Left ventricle myocardium inferior (tissue), 1 donor: ENCODE measurements at regions not wholly inside any gene's neighbourhood (a gene's known extent, or its start where the extent isn't known, plus 50 kb on each side); places are given as distances from the start of the nearest gene placed in this dataset.

Experiments
- DNase-seq: peaks from one replicate; pipeline ENCODE4 v3.0.0-alpha.2; 2020
- H3K27ac ChIP-seq: fragments of 200-600 bp; replicated peaks from 2 replicates; pipeline ENCODE4 v1.8.0; 2021
- H3K27me3 ChIP-seq: fragments of 200-600 bp; 2 replicates; pipeline ENCODE4 v1.8.0; 2021; ENCODE audit warnings: low read depth
- H3K36me3 ChIP-seq: fragments of 200-600 bp; 2 replicates; pipeline ENCODE4 v1.8.0; 2021
- H3K4me1 ChIP-seq: fragments of 200-600 bp; 2 replicates; pipeline ENCODE4 v1.8.0; 2021
- H3K4me3 ChIP-seq: fragments of 200-600 bp; 2 replicates; pipeline ENCODE4 v1.8.0; 2021; ENCODE audit warnings: mild to moderate bottlenecking, moderate library complexity
- H3K9me3 ChIP-seq: fragments of 200-600 bp; replicated peaks from 2 replicates; pipeline ENCODE4 v1.8.0; 2021
- intact Hi-C: fragments of 100-400 bp; cut with micrococcal nuclease; formaldehyde crosslinking; loops from one replicate; pipeline ENCODE4 v1.11.0; 2022
- TF ChIP-seq, protein P1 (sequence below): fragments of 200-600 bp; IDR thresholded peaks from 2 replicates; pipeline ENCODE4 v1.8.0; 2021; ENCODE audit warnings: antibody characterized with exemption, mild to moderate bottlenecking, borderline replicate concordance
- donor health status: DM: no; HTN: yes; CAD: no; lungs with severe emphysema.

DNA sequence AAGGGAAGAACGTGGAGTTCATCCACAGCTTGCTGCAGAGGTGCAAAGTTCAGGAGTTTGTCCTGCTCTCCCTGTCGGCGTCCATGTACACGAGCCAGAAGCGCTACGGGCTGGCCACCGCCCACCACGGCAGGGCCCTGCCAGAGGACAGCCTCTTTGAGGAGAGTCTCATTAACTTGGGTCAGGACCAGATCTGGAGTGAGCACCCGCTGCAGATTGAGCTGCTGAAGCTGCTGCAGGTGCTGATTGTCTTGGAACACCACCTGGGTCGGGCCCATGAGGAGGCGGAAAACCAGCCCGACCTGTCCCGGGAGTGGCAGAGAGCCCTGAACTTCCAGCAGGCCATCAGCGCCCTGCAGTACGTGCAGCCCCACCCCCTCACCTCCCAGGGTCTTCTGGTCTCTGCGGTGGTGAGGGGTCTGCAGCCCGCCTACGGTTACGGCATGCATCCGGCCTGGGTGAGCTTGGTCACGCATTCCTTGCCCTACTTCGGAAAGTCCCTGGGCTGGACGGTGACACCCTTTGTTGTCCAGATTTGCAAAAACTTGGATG is 73.8 kb upstream of the MORC3 start:
- H3K4me1 ChIP-seq = peaks cover 6% of the 10 kb centered on the region
- H3K27me3 ChIP-seq = no peaks in the 10 kb centered on the region
- intact Hi-C loops = no loop called here
- TF ChIP-seq, protein P1, sequence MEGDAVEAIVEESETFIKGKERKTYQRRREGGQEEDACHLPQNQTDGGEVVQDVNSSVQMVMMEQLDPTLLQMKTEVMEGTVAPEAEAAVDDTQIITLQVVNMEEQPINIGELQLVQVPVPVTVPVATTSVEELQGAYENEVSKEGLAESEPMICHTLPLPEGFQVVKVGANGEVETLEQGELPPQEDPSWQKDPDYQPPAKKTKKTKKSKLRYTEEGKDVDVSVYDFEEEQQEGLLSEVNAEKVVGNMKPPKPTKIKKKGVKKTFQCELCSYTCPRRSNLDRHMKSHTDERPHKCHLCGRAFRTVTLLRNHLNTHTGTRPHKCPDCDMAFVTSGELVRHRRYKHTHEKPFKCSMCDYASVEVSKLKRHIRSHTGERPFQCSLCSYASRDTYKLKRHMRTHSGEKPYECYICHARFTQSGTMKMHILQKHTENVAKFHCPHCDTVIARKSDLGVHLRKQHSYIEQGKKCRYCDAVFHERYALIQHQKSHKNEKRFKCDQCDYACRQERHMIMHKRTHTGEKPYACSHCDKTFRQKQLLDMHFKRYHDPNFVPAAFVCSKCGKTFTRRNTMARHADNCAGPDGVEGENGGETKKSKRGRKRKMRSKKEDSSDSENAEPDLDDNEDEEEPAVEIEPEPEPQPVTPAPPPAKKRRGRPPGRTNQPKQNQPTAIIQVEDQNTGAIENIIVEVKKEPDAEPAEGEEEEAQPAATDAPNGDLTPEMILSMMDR = no peak
- H3K27ac ChIP-seq = no peak overlapping the region
- no peaks in the 10 kb centered on the region for H3K9me3 ChIP-seq
- peaks cover 71% of the 10 kb centered on the region for H3K36me3 ChIP-seq
- no peak for DNase-seq
- no peak overlapping the region for H3K4me3 ChIP-seq

DNA sequence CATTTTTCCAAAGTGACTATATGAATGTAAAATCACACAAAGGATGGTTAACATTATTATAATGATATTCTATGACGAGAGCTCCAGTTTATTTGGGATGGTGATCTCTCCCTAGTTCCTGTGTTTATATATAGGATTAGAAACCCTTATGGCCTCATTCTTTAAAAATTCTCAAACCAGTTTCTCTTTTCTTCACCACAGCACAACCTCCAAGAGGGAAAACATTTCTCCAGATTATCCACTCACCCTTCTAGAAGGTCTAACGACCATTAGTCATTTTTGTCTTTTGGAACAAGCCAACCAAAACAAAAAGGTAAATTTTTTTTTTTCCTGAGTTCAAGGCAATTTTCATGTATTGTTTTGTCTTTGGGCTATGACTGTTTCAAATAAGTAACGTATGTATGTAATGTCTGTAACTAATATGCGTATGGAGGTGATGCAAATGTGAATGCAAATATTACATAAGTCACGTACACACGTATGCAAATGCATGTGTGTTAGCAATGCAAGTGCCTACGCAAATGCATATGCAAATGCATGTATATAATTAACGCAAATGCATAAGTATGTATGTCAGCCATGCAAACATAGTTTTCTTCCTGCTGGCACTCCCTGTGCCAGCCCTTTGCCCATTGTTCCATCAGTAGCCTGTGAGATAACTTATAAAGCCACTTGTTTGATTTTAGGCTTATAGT is 72.5 kb upstream of the MORC3 start:
- Histone ChIP-seq H3K27ac (no peak overlapping the region), H3K36me3 (peaks cover 84% of the 10 kb centered on the region), H3K4me1 (peaks cover 6% of the 10 kb centered on the region), H3K27me3 (no peaks in the 10 kb centered on the region), H3K9me3 (no peaks in the 10 kb centered on the region), H3K4me3 (no peak overlapping the region)
- intact Hi-C loops = no loop called here
- no peak for DNase-seq
- TF ChIP-seq, protein P1 = no peak

DNA sequence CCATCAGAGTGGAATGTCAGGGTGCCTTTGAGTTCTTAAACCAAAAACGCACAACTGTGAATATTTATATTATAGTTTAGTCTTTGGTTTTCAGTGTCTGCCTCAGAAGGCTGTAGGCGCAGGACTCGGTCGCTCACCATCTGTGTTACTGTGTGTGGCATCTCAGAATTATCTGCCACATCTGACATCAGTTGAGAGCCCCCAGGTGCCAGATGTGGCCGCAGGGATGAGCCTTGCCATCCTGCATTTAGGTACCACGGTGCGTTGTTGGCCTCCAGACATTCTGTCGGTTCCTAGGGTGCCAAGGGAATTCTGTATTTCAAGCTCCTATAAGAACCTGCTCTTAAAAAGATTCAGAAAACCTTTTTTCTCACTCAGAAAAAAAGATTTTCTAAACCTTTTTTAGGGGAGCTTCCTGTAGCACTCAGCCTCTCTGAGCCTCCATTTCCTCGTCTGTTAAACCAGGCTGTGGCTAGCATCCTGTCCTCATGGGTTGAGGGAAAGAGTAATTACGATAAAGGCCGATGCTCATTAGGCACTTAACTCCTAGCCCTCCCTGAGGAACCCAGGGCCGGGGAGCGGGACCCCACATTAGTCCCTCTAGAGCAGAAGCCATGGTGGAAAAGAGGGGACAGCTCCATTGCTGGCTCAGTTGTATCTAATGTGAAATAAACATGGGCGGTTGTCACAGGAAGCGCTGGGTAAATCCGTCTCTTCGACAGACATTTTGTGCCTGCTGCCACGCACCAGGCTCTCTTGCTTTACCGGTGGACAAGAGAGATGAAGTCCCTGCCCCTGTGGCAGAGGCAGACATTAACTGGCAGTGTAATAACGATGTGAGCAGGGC is 70.2 kb upstream of the MORC3 start:
- Histone ChIP-seq H3K36me3 (peaks cover 94% of the 10 kb centered on the region), H3K9me3 (no peaks in the 10 kb centered on the region), H3K27ac (no peak overlapping the region), H3K4me3 (no peak overlapping the region), H3K27me3 (no peaks in the 10 kb centered on the region), H3K4me1 (peaks cover 6% of the 10 kb centered on the region)
- TF ChIP-seq, protein P1 = no peak
- intact Hi-C loops = no loop called here
- DNase-seq = no peak

DNA sequence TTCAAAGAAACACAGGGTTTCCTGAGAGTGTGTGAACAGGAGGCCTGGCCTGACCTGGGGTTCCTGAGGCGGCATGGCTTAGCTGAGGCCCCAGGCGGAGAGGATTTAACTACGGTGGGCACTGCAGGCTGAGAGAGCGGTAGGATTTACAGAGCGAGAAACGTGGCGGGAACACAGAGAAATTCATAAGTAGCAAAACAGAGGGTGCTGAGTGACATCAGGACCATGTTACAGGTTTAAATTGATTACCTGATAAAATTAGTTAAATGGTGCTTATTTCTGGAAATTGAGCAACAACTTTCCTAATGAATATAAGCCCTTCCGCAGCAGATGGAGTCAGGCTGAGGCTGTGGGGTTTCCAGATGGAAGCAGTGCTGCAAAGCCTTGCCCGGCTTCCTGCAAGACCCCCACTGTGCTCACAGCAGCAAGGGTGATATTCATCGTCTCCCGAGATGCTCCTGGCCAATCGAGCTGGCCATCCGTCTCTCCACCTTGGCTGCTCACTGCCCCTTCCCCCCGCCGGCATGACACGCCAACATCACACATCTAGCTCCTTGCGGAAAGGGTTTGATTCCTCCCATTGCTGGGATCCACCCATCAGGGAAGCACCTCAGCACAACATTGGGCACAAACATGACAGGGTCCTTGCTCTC is 69.4 kb upstream of the MORC3 start:
- Histone ChIP-seq H3K36me3 (peaks cover 94% of the 10 kb centered on the region), H3K4me3 (no peak overlapping the region), H3K9me3 (no peaks in the 10 kb centered on the region), H3K4me1 (peaks cover 6% of the 10 kb centered on the region), H3K27me3 (no peaks in the 10 kb centered on the region), H3K27ac (no peak overlapping the region)
- TF ChIP-seq, protein P1 = no peak
- intact Hi-C loops = no loop called here
- DNase-seq = no peak

DNA sequence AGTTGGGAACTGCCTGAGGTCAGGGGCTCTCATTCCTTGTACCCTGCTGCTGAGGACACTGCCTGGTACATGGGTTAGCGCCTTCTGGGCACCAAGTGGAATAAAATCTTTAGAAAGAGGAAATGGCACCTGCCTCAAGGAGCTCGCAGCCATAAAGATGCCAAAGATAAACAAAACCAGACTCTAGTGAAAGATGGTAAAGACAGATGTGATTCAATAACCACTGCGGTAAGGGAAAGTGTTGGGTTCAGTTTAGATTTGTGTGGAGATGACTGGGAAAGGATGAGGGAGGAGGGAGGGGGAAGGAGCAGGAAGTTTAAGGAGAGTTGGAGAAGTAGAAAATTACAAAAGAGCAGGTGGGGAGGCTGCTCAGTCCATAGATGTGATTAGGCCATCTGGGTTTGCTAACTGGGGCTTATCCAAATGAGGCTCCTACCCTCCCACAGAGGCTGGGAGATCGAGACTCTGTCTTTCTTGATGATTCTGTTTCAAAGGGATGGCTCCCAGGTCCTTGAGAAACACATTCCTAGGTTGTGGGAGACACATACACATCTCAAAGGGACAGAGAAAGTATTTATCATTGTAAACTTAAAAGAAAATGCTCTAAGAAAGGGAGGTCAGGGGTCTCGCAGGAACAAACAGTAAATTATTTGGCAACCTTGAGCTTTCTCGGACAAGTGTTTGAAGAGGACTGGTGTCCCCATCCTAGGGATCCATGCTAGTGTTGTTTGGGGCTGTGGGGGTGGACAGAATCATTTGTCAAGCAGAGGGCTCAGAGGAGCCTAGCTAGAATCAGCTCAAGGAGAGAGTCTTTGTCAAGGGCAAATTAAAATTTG is 65.7 kb upstream of the MORC3 start:
- no peaks in the 10 kb centered on the region for H3K4me1 ChIP-seq
- intact Hi-C loops = no loop called here
- H3K9me3 ChIP-seq = no peaks in the 10 kb centered on the region
- H3K4me3 ChIP-seq = no peak overlapping the region
- TF ChIP-seq, protein P1 = no peak
- DNase-seq = no peak
- H3K27ac ChIP-seq = no peak overlapping the region
- H3K27me3 ChIP-seq = no peaks in the 10 kb centered on the region
- peaks cover 72% of the 10 kb centered on the region for H3K36me3 ChIP-seq
